DOHH2 (cell line): ENCODE measurements at regions not wholly inside any gene's neighbourhood (a gene's known extent, or its start where the extent isn't known, plus 50 kb on each side); places are given as distances from the start of the nearest gene placed in this dataset.
"Not testable (repeated sequence)": the region's sequence is repeated elsewhere in the genome, so short reads cannot be mapped to it uniquely, and the experiment has no call there.

ENCODE experiments used
- H3F3A ChIP-seq: fragments of 200-600 bp; sonication (generic), shearing (Covaris generic); 2 replicates; pipeline ENCODE4 v1.6.0; 2016; ENCODE audit warnings: antibody characterized with exemption, mild to moderate bottlenecking; ENCODE audit not compliant: control insufficient read depth, insufficient read depth
- H3K27ac ChIP-seq: fragments of 200-600 bp; sonication (generic); 2 replicates; pipeline ENCODE4 v1.5.1; 2014; ENCODE audit warnings: low read depth, mild to moderate bottlenecking, low read length, moderate library complexity
- H3K27me3 ChIP-seq: fragments of 200-600 bp; sonication (generic); 2 replicates; pipeline ENCODE4 v1.6.1; 2014; ENCODE audit warnings: mild to moderate bottlenecking, low read length, mixed read lengths; ENCODE audit not compliant: control insufficient read depth
- H3K36me3 ChIP-seq: fragments of 200-600 bp; sonication (generic); 2 replicates; pipeline ENCODE4 v1.6.1; 2014; ENCODE audit warnings: mild to moderate bottlenecking, low read length, moderate library complexity, mixed read lengths; ENCODE audit not compliant: control insufficient read depth
- H3K4me1 ChIP-seq: fragments of 200-600 bp; sonication (generic); 2 replicates; pipeline ENCODE4 v1.6.1; 2014; ENCODE audit warnings: mild to moderate bottlenecking, low read length, mixed read lengths; ENCODE audit not compliant: control insufficient read depth
- H3K4me2 ChIP-seq: fragments of 200-600 bp; sonication (generic); 2 replicates; pipeline ENCODE4 v1.6.0; 2014; ENCODE audit warnings: mild to moderate bottlenecking, low read length, moderate library complexity
- H3K4me3 ChIP-seq: fragments of 200-600 bp; sonication (generic); 2 replicates; pipeline ENCODE4 v1.5.1; 2014; ENCODE audit warnings: mild to moderate bottlenecking, low read length, mixed read lengths
- H3K79me2 ChIP-seq: fragments of 200-600 bp; sonication (generic); 2 replicates; pipeline ENCODE4 v1.6.1; 2014; ENCODE audit warnings: mild to moderate bottlenecking, low read length, mixed read lengths; ENCODE audit not compliant: control insufficient read depth
- H3K9me2 ChIP-seq: fragments of 200-600 bp; sonication (generic); replicated peaks from 2 replicates; pipeline ENCODE4 v1.6.1; 2014; ENCODE audit warnings: mild to moderate bottlenecking, low read length, mixed read lengths; ENCODE audit not compliant: control insufficient read depth
- H3K9me3 ChIP-seq: fragments of 200-600 bp; sonication (generic); 2 replicates; pipeline ENCODE4 v1.6.1; 2014; ENCODE audit warnings: antibody characterized with exemption, low read length, mixed read lengths; ENCODE audit not compliant: control insufficient read depth, insufficient read depth
- H4K20me1 ChIP-seq: fragments of 200-600 bp; sonication (generic); 2 replicates; pipeline ENCODE4 v1.6.0; 2014; ENCODE audit warnings: low read depth, mild to moderate bottlenecking, antibody characterized with exemption, low read length, moderate library complexity; ENCODE audit not compliant: control insufficient read depth, insufficient read depth
- EZH2phosphoT487 ChIP-seq: fragments of 200-600 bp; sonication (generic); IDR thresholded peaks from 2 replicates; pipeline ENCODE4 v1.6.1; 2017; ENCODE audit warnings: borderline replicate concordance, mild to moderate bottlenecking, antibody characterized with exemption, low read length, moderate library complexity, mixed read lengths
- TF ChIP-seq, protein P1 (sequence below): fragments of 200-600 bp; sonication (generic); IDR thresholded peaks from one replicate; pipeline ENCODE4 v1.5.1; 2014; ENCODE audit warnings: antibody characterized with exemption, mild to moderate bottlenecking, low read depth, low read length; ENCODE audit not compliant: poor library complexity, severe bottlenecking

DNA sequence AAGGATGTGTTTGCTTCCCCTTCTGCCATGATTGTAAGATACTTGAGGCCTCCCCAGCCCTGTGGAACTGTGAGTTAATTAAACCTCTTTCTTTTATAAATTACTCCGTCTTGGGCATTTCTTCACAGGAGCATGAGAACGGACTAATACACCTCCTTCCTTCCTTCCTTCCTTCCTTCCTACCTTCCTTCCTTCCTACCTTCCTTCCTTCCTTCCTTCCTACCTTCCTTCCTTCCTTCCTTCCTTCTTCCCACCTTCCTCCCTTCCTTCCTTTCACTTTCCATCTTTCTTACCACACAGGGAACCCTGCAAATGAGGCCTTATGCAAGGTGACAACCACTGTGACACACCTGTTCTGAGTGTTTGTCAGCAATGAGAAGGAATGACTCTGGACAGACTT is 141.3 kb upstream of the EXOC2 start:
- H3K9me2 ChIP-seq, result no peaks in the 10 kb centered on the region
- no peaks in the 10 kb centered on the region for H3K27me3 ChIP-seq
- H3K4me2 ChIP-seq, result no peak overlapping the region
- no peaks in the 10 kb centered on the region for H3K79me2 ChIP-seq
- H4K20me1 ChIP-seq, result no peaks in the 10 kb centered on the region
- H3K4me3 ChIP-seq, result no peak overlapping the region
- H3K9me3 ChIP-seq, result no peaks in the 10 kb centered on the region; the same call in 1 of the 2 replicates
- no peak overlapping the region for H3K27ac ChIP-seq
- TF ChIP-seq, protein P1, sequence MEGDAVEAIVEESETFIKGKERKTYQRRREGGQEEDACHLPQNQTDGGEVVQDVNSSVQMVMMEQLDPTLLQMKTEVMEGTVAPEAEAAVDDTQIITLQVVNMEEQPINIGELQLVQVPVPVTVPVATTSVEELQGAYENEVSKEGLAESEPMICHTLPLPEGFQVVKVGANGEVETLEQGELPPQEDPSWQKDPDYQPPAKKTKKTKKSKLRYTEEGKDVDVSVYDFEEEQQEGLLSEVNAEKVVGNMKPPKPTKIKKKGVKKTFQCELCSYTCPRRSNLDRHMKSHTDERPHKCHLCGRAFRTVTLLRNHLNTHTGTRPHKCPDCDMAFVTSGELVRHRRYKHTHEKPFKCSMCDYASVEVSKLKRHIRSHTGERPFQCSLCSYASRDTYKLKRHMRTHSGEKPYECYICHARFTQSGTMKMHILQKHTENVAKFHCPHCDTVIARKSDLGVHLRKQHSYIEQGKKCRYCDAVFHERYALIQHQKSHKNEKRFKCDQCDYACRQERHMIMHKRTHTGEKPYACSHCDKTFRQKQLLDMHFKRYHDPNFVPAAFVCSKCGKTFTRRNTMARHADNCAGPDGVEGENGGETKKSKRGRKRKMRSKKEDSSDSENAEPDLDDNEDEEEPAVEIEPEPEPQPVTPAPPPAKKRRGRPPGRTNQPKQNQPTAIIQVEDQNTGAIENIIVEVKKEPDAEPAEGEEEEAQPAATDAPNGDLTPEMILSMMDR, result no peak
- no peak for TF ChIP-seq EZH2phosphoT487
- H3K4me1 ChIP-seq, result no peaks in the 10 kb centered on the region
- no peaks in the 10 kb centered on the region for H3F3A ChIP-seq
- H3K36me3 ChIP-seq, result no peaks in the 10 kb centered on the region

DNA sequence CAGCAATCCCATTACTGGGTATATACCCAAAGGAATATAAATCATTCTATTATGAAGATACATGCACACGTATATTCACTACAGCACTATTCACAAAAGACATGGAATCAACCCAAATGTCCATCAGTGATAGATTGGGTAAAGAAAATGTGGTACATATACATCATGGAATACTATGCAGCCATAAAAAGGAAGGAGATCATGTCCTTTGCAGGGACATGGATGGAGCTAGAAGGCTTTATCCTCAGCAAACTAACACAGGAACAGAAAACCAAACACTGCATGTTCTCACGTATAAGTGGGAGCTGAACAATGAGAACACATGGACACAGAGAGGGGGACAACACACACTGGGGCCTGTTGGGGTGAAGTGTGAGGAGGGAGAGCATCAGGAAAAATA is 139.9 kb upstream of the EXOC2 start:
- H3K4me3 ChIP-seq, H3K4me1 ChIP-seq, H4K20me1 ChIP-seq, H3K27me3 ChIP-seq, H3K9me2 ChIP-seq, H3K79me2 ChIP-seq, H3K4me2 ChIP-seq, H3F3A ChIP-seq, H3K36me3 ChIP-seq, H3K27ac ChIP-seq, H3K9me3 ChIP-seq: not testable (repeated sequence)

- no peaks in the 10 kb centered on the region for H3F3A ChIP-seq
- no peaks in the 10 kb centered on the region for H3K79me2 ChIP-seq
- H3K9me3 ChIP-seq, result no peaks in the 10 kb centered on the region; the same call in 1 of the 2 replicates
- H3K27ac ChIP-seq, result no peak overlapping the region
- H3K27me3 ChIP-seq, result no peaks in the 10 kb centered on the region
- no peaks in the 10 kb centered on the region for H4K20me1 ChIP-seq
- TF ChIP-seq EZH2phosphoT487, result no peak
- TF ChIP-seq, protein P1, result no peak
- no peak overlapping the region for H3K4me3 ChIP-seq
- no peaks in the 10 kb centered on the region for H3K4me1 ChIP-seq
- no peak overlapping the region for H3K4me2 ChIP-seq
- no peaks in the 10 kb centered on the region for H3K9me2 ChIP-seq
- no peaks in the 10 kb centered on the region for H3K36me3 ChIP-seq
These were observed 137.9 kb upstream of the EXOC2 start for GRCh38 chr6:830667-831327.

GRCh38 chr6:829656-830055 is 136.7 kb upstream of the EXOC2 start:
- Histone ChIP-seq H3K27ac (no peak overlapping the region), H3F3A (no peaks in the 10 kb centered on the region), H3K79me2 (no peaks in the 10 kb centered on the region), H3K36me3 (no peaks in the 10 kb centered on the region), H3K9me3 (no peaks in the 10 kb centered on the region; the same call in 1 of the 2 replicates), H4K20me1 (no peaks in the 10 kb centered on the region), H3K9me2 (no peaks in the 10 kb centered on the region), H3K4me3 (no peak overlapping the region), H3K27me3 (no peaks in the 10 kb centered on the region), H3K4me1 (no peaks in the 10 kb centered on the region), H3K4me2 (no peak overlapping the region)
- TF ChIP-seq, protein P1, result no peak
- no peak for TF ChIP-seq EZH2phosphoT487
